Osteocyte (in vitro differentiated cells): ENCODE measurements at regions not wholly inside any gene's neighbourhood (a gene's known extent, or its start where the extent isn't known, plus 50 kb on each side); places are given as distances from the start of the nearest gene placed in this dataset.

Source experiments
- DNase-seq: peaks from one replicate; pipeline ENCODE4 v3.0.0; 2021; ENCODE audit warnings: mixed read lengths; ENCODE audit not compliant: unreplicated experiment; ENCODE audit errors: extremely low spot score
- H3K27ac Mint-ChIP-seq: one replicate; pipeline ENCODE4 v1.8.0; 2021; ENCODE audit warnings: mild to moderate bottlenecking, mixed read lengths; ENCODE audit not compliant: unreplicated experiment
- H3K27me3 Mint-ChIP-seq: one replicate; pipeline ENCODE4 v1.8.0; 2021; ENCODE audit warnings: mixed read lengths; ENCODE audit not compliant: unreplicated experiment
- H3K36me3 Mint-ChIP-seq: one replicate; pipeline ENCODE4 v1.8.0; 2021; ENCODE audit warnings: mixed read lengths; ENCODE audit not compliant: unreplicated experiment
- H3K4me1 Mint-ChIP-seq: one replicate; pipeline ENCODE4 v1.8.0; 2021; ENCODE audit warnings: mixed read lengths; ENCODE audit not compliant: unreplicated experiment
- H3K4me3 Mint-ChIP-seq: one replicate; pipeline ENCODE4 v1.8.0; 2021; ENCODE audit warnings: mild to moderate bottlenecking, moderate library complexity, mixed read lengths; ENCODE audit not compliant: unreplicated experiment
- H3K9me3 Mint-ChIP-seq: one replicate; pipeline ENCODE4 v1.8.0; 2021; ENCODE audit warnings: mixed read lengths; ENCODE audit not compliant: unreplicated experiment
- CTCF ChIP-seq: fragments of 200-600 bp; sonication (generic); IDR thresholded peaks from 2 replicates; pipeline ENCODE4 v1.5.0; 2021; ENCODE audit warnings: antibody characterized with exemption, mild to moderate bottlenecking, moderate library complexity

DNA sequence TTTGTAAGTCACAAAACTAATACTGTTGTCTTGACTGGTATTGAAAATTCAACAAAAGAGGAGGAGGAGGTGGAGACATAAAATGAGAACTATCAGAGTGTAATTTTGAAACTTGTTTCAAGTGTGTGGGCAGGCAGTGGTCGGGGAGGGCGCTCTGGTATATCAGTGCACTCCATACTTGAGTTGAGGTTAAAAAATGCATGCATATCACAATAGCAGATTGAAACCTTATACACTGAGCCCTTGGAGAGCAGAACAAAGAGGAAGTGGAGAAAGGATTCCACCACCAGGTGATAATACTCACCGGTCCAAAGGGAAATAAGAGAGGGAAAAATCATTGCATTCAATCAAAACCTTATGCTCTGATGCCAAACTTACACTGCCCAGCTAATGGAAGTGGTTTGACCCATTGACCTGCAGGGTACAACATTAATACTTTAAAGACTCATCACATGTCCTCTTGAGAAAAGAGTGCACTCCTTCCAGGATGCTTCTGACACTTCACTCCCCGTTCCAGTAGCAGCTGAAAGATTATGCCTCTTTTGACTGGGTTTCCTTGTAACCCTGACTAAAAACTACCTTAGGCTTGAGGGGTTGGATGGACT, 79.5 kb upstream of the FAM169A start:
- DNase-seq, result no peak
- Mint-ChIP-seq H3K4me1 (peaks cover 31% of the 10 kb centered on the region), H3K4me3 (no peak overlapping the region), H3K36me3 (no peaks in the 10 kb centered on the region), H3K27me3 (no peaks in the 10 kb centered on the region), H3K27ac (no peak overlapping the region), H3K9me3 (no peaks in the 10 kb centered on the region)
- no peak for TF ChIP-seq CTCF

DNA sequence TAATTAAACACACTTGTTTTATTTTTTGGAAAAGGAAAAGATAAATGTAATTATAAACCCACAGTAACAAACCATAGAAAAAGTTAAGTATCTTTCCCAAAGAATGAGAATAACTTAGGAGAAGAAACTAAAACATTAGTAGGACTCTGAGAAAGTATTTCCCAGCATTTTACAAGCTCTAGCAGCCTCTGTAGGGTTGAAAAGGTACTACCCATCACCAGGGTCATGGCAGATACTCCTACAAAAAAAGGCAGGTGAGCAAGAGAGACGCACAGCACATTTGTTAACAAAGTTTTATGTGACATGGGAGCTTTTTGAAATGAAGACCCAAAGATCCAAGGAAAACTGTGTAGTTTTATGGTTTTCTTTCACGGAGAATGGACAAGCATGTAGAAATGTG, 77.7 kb upstream of the FAM169A start:
- Mint-ChIP-seq H3K27me3 (no peaks in the 10 kb centered on the region), H3K4me3 (no peak overlapping the region), H3K9me3 (no peaks in the 10 kb centered on the region), H3K36me3 (no peaks in the 10 kb centered on the region), H3K27ac (no peak overlapping the region), H3K4me1 (peaks cover 15% of the 10 kb centered on the region)
- TF ChIP-seq CTCF, result peak; percentile 18
- DNase-seq, result no peak

DNA sequence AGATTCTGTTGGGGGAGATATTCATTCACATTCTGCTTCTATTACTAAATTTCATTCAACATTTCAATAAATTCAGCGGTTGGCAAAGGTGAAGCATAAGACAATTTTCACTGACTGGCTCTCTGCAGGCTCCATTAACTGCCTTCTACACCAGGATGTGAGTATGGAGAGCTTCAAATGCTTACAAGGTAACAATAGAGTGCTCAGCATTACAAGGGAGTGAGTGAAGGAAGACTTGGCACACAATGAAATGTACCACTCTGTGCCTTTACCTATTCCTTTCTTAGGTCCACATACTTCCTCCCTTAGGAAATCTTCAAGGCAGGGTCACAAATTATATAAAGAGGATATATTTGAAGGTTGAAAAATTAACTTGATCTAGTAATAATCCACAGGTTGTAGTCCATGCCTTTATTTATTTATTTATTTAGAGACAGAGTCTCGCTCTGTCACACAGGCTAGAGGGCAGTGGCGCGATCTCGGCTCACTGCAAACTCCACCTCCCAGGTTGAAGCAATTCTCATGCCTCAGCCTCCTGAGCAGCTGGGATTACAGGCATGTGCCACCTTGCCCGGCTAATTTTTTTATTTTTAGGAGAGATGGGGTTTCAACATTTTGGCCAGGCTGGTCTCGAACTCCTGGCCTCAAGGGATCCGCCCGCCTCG, 76.6 kb upstream of the FAM169A start:
- no peaks in the 10 kb centered on the region for H3K9me3 Mint-ChIP-seq
- no peak for TF ChIP-seq CTCF
- DNase-seq, result no peak
- no peak overlapping the region for H3K27ac Mint-ChIP-seq
- H3K36me3 Mint-ChIP-seq, result no peaks in the 10 kb centered on the region
- no peaks in the 10 kb centered on the region for H3K27me3 Mint-ChIP-seq
- H3K4me3 Mint-ChIP-seq, result no peak overlapping the region
- H3K4me1 Mint-ChIP-seq, result peaks cover 3% of the 10 kb centered on the region

GRCh38 chr5:74940782-74941353, 74.7 kb upstream of the FAM169A start:
- Mint-ChIP-seq H3K9me3 (no peaks in the 10 kb centered on the region), H3K27ac (no peak overlapping the region), H3K27me3 (no peaks in the 10 kb centered on the region), H3K36me3 (no peaks in the 10 kb centered on the region), H3K4me1 (no peaks in the 10 kb centered on the region), H3K4me3 (no peak overlapping the region)
- no peak for TF ChIP-seq CTCF
- no peak for DNase-seq

DNA sequence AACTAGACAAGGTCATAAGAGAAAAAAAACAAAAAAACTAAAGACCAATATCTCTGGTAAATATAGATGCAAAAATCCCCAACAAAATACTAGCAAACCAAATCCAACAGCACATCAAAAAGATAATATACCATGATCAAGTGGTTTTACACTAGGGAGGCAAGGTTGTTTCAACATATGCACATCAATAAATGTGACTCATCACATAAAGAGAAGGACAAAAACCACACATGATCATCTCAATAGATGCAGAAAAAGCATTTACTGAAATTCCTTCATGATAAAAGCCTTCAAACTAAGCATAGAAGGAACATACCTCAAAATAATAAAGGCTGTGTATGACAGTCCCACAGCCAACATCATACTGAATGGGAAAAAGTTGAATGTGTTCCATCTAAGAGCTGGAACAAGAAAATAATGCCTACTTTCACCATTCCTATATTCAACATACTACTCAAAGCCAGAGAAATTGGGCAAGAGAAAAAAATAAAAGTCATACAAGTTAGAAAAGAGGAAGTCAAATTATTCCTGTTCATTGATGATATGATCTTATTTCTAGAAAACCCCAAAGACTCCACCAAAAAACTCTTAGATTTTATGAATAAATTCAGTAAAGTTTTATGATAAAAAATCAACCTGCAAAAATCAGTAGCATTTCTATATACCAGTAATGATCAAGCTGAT, 72.2 kb upstream of the FAM169A start:
- no peaks in the 10 kb centered on the region for H3K27me3 Mint-ChIP-seq
- no peak for TF ChIP-seq CTCF
- H3K4me3 Mint-ChIP-seq, result no peak overlapping the region
- H3K27ac Mint-ChIP-seq, result no peak overlapping the region
- no peaks in the 10 kb centered on the region for H3K36me3 Mint-ChIP-seq
- no peaks in the 10 kb centered on the region for H3K9me3 Mint-ChIP-seq
- DNase-seq, result no peak
- peaks cover 7% of the 10 kb centered on the region for H3K4me1 Mint-ChIP-seq
